Neuronal stem cell (in vitro differentiated cells): ENCODE measurements at regions not wholly inside any gene's neighbourhood (a gene's known extent, or its start where the extent isn't known, plus 50 kb on each side); places are given as distances from the start of the nearest gene placed in this dataset.
"Not testable (repeated sequence)": the region's sequence is repeated elsewhere in the genome, so short reads cannot be mapped to it uniquely, and the experiment has no call there.

ENCODE experiments used
- DNase-seq: peaks from one replicate; pipeline ENCODE4 v3.0.0-alpha.2; 2013; ENCODE audit warnings: low spot score
- H2AFZ ChIP-seq: one replicate; pipeline ENCODE4 v1.6.1; 2013; ENCODE audit warnings: mild to moderate bottlenecking, low read length, inconsistent platforms
- H2AK5ac ChIP-seq: 2 replicates; pipeline ENCODE4 v1.6.1; 2013; ENCODE audit warnings: low read depth, mild to moderate bottlenecking, inconsistent platforms, low read length, moderate library complexity, mixed read lengths
- H2BK120ac ChIP-seq: 2 replicates; pipeline ENCODE4 v1.6.1; 2013; ENCODE audit warnings: low read depth, mild to moderate bottlenecking, inconsistent platforms, low read length, moderate library complexity, mixed read lengths
- H2BK12ac ChIP-seq: one replicate; pipeline ENCODE4 v1.6.1; 2013; ENCODE audit warnings: low read length, inconsistent platforms
- H2BK15ac ChIP-seq: 2 replicates; pipeline ENCODE4 v1.6.1; 2013; ENCODE audit warnings: mild to moderate bottlenecking, low read length, inconsistent platforms, mixed read lengths
- H2BK5ac ChIP-seq: one replicate; pipeline ENCODE4 v1.6.1; 2013; ENCODE audit warnings: inconsistent platforms, mild to moderate bottlenecking, low read length, moderate library complexity
- H3K14ac ChIP-seq: one replicate; pipeline ENCODE4 v1.6.1; 2013; ENCODE audit warnings: low read length, inconsistent platforms
- H3K18ac ChIP-seq: 2 replicates; pipeline ENCODE4 v1.6.1; 2013; ENCODE audit warnings: low read length, inconsistent platforms
- H3K23ac ChIP-seq: 2 replicates; pipeline ENCODE4 v1.6.1; 2013; ENCODE audit warnings: low read depth, mild to moderate bottlenecking, mixed read lengths, low read length, inconsistent platforms; ENCODE audit not compliant: poor library complexity
- H3K27ac ChIP-seq: replicated peaks from 3 replicates; pipeline ENCODE4 v1.5.1; 2013; ENCODE audit warnings: low read length, inconsistent platforms
- H3K27me3 ChIP-seq, 3 experiments: 2 replicates each; pipeline ENCODE4 v1.6.1; 2013; ENCODE audit warnings: low read length in 3 of 3, mild to moderate bottlenecking in 2 of 3, inconsistent platforms in 1 of 3, low read depth in 1 of 3, mixed read lengths in 1 of 3, moderate library complexity in 1 of 3; ENCODE audit not compliant: control insufficient read depth in 3 of 3, insufficient read depth in 3 of 3
- H3K36me3 ChIP-seq, 2 donors: replicated peaks in 1 of 2; 2 replicates each; pipeline ENCODE4 v1.6.1; 2013; ENCODE audit warnings: low read length in 2 of 2; ENCODE audit not compliant: control insufficient read depth in 2 of 2, insufficient read depth in 2 of 2
- H3K4ac ChIP-seq: 2 replicates; pipeline ENCODE4 v1.6.1; 2013; ENCODE audit warnings: inconsistent platforms, mild to moderate bottlenecking, low read length, moderate library complexity
- H3K4me1 ChIP-seq, 2 donors: 1 replicate in 1 of 2; 2 replicates in 1 of 2; pipeline ENCODE4 v1.6.1; 2013; ENCODE audit warnings: low read length in 2 of 2, low read depth in 1 of 2; ENCODE audit not compliant: control insufficient read depth in 2 of 2, insufficient read depth in 1 of 2
- H3K4me2 ChIP-seq: one replicate; pipeline ENCODE4 v1.6.1; 2013; ENCODE audit warnings: mild to moderate bottlenecking, low read length, inconsistent platforms; ENCODE audit not compliant: insufficient read depth, poor library complexity, severe bottlenecking
- H3K4me3 ChIP-seq, 2 donors: 2 replicates each; pipeline ENCODE4 v1.5.1; 2013; ENCODE audit warnings: low read length in 2 of 2, mild to moderate bottlenecking in 2 of 2, inconsistent platforms in 1 of 2, moderate library complexity in 1 of 2
- H3K79me1 ChIP-seq: one replicate; pipeline ENCODE4 v1.6.1; 2013; ENCODE audit warnings: low read depth, mild to moderate bottlenecking, inconsistent platforms, low read length, moderate library complexity
- H3K9ac ChIP-seq: one replicate; pipeline ENCODE4 v1.6.1; 2013; ENCODE audit warnings: mild to moderate bottlenecking, low read depth, low read length, inconsistent platforms; ENCODE audit not compliant: poor library complexity
- H3K9me3 ChIP-seq, 2 donors: replicated peaks in 1 of 2; 2 replicates each; pipeline versions ENCODE3 to v1.6.1; 2013; ENCODE audit warnings: low read length in 2 of 2, mild to moderate bottlenecking in 2 of 2, inconsistent platforms in 1 of 2, low read depth in 1 of 2, mixed read lengths in 1 of 2, moderate library complexity in 1 of 2; ENCODE audit not compliant: control insufficient read depth in 2 of 2, insufficient read depth in 1 of 2
- H4K8ac ChIP-seq: one replicate; pipeline ENCODE4 v1.6.1; 2013; ENCODE audit warnings: low read depth, mild to moderate bottlenecking, inconsistent platforms, low read length, moderate library complexity
- H4K91ac ChIP-seq: one replicate; pipeline ENCODE4 v1.6.1; 2013; ENCODE audit warnings: low read length, low read depth, mild to moderate bottlenecking, inconsistent platforms; ENCODE audit not compliant: poor library complexity
- WGBS, 2 donors: extraction: QIAGEN DNeasy Blood & Tissue Kit; methylation state at CpG; one replicate each; pipeline ENCODE4 v1.1.7; 2013; ENCODE audit warnings: missing lambda C conversion rate in 2 of 2, mixed read lengths in 1 of 2; ENCODE audit not compliant: insufficient read length in 2 of 2, insufficient replicate concordance in 1 of 2; ENCODE audit errors: extremely low coverage in 2 of 2; 5-methylcytosine and 5-hydroxymethylcytosine counted together

DNA sequence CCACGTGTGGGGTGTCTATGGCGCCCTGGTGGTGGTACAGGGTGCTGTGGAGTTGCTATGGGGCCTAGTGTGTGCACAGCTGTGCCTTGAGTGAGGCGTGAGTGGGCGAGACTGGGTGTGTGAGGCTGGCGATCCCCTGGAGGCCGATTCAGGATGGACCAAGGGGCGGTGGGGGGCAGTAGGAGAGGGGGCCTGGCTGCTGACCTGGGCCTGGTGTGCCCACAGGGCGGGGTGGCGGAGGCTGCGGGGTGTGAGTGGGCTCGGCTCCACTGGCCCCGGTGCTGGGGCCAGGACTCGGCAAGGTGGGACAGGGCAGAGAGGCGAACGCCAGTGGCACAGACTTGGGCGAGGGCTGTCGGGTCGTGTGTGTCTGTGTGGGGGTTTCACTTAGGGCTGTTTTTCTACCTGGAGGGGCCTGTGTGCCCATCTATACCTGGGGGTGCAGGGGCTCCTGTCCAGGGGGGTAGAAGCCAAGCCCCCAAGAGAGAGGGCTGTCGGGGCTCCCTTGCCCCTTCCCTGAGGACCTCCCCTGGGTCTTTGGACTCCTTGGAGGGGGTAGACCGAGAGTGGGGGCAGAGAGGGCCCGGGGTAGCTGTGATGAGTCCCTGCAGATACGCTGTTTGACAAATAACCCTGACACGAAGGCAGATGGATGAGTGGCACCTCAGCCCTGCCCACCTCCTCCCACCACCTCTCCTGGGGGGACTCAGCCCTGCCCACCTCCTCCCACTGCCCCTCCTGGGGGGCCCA is 194.6 kb downstream of the TMEM121 start:
- no CpG with 5 or more reads among the region's 23 CpGs for WGBS, 2 donors
- not testable (repeated sequence) for H2AK5ac ChIP-seq, H3K79me1 ChIP-seq, H4K91ac ChIP-seq, H3K4me1 ChIP-seq, H3K4ac ChIP-seq, H3K36me3 ChIP-seq, H2BK120ac ChIP-seq, H2BK5ac ChIP-seq, H2AFZ ChIP-seq, H3K27me3 ChIP-seq, H3K27ac ChIP-seq, DNase-seq, H3K4me2 ChIP-seq, H3K9ac ChIP-seq, H2BK15ac ChIP-seq, H3K9me3 ChIP-seq, H3K14ac ChIP-seq, H3K4me3 ChIP-seq, H4K8ac ChIP-seq, H2BK12ac ChIP-seq, H3K18ac ChIP-seq, H3K23ac ChIP-seq

DNA sequence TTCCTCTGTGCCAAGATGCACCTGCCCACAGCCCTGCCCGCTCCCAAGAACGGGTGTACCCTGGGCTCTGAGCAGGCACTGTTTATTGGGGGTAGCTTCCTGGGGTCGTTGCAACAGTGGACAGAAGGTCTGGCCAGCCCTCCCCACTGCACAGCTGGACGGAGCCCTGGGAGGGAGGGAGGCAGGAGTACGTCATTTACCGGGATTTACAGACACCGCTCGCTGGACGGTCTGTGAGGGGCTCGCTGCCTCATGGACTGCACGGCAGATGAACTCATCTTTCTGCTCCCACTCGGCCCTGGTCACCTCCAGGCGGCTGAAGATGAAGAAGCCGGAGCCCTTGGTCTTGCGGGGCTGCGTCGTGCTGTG is 195.2 kb downstream of the TMEM121 start:
- H3K79me1 ChIP-seq, DNase-seq, H3K9me3 ChIP-seq, H2AK5ac ChIP-seq, H4K8ac ChIP-seq, H3K27me3 ChIP-seq, H2BK5ac ChIP-seq, H3K27ac ChIP-seq, H3K14ac ChIP-seq, H3K18ac ChIP-seq, H3K4me3 ChIP-seq, H3K36me3 ChIP-seq, H3K4ac ChIP-seq, H2BK15ac ChIP-seq, H2BK12ac ChIP-seq, H3K4me2 ChIP-seq, H3K9ac ChIP-seq, H3K23ac ChIP-seq, H2BK120ac ChIP-seq, H4K91ac ChIP-seq, H3K4me1 ChIP-seq, H2AFZ ChIP-seq: not testable (repeated sequence)
- no CpG with 5 or more reads among the region's 17 CpGs for WGBS, 2 donors

DNA sequence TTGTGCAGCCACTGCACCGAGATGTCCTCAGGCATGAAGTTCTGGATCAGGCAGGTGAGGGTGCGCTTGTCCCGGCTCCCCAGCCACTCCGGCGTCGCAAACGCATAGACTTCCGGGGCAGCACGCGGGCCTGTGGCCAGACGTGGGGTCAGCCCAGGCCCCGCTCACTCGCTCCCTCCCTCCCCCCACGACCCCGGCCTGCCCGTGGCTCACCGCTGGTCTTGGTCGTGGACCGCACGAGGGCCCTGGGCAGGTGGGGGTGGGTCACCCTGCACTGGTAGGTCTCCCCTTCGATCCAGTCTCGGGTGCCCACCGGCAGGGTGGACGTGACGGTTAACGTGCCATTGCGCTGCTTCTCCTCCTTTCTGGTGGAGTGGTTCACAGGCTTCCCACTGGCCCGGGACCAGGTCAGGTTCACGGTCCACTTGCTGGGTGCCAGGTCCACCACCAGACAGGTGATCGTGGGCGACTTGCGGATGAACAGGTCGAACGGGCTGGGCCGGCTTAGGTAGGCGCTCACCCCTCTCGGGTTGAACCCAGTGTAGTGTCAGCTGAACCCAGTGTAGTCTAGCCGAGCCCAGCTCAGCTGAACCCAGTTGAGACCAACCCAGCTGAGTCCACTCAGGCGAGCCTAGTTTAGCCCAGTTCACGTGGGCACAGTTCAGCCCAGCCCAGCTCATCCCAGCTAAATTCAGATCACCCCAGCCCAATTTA is 195.8 kb downstream of the TMEM121 start:
- H4K91ac ChIP-seq, H3K23ac ChIP-seq, H2AFZ ChIP-seq, H3K4me1 ChIP-seq, H3K4me3 ChIP-seq, H2BK120ac ChIP-seq, DNase-seq, H2BK12ac ChIP-seq, H3K9me3 ChIP-seq, H2AK5ac ChIP-seq, H3K27me3 ChIP-seq, H3K9ac ChIP-seq, H3K36me3 ChIP-seq, H3K14ac ChIP-seq, H3K18ac ChIP-seq, H2BK5ac ChIP-seq, H4K8ac ChIP-seq, H3K4ac ChIP-seq, H3K79me1 ChIP-seq, H2BK15ac ChIP-seq, H3K27ac ChIP-seq, H3K4me2 ChIP-seq: not testable (repeated sequence)
- WGBS, 2 donors = no CpG with 5 or more reads among the region's 40 CpGs

- H2BK15ac ChIP-seq, H3K23ac ChIP-seq: not testable (repeated sequence)
Observed at GRCh38 chr14:105723271-105723670, 196.9 kb downstream of the TMEM121 start.

More at GRCh38 chr14:105723271-105723670, 196.9 kb downstream of the TMEM121 start:
- H4K91ac ChIP-seq, H3K4me1 ChIP-seq, H3K79me1 ChIP-seq, H2AFZ ChIP-seq, H3K4ac ChIP-seq, H3K9ac ChIP-seq, H2BK12ac ChIP-seq, H3K4me3 ChIP-seq, DNase-seq, H4K8ac ChIP-seq, H2AK5ac ChIP-seq, H3K18ac ChIP-seq, H3K27ac ChIP-seq, H2BK5ac ChIP-seq, H3K27me3 ChIP-seq, H3K14ac ChIP-seq, H3K9me3 ChIP-seq, H3K4me2 ChIP-seq, H2BK120ac ChIP-seq, H3K36me3 ChIP-seq: not testable (repeated sequence)
- no CpG with 5 or more reads among the region's 8 CpGs for WGBS, 2 donors
